ENCODE measurements at regions not wholly inside any gene's neighbourhood (a gene's known extent, or its start where the extent isn't known, plus 50 kb on each side); places are given as distances from the start of the nearest gene placed in this dataset.

DNA sequence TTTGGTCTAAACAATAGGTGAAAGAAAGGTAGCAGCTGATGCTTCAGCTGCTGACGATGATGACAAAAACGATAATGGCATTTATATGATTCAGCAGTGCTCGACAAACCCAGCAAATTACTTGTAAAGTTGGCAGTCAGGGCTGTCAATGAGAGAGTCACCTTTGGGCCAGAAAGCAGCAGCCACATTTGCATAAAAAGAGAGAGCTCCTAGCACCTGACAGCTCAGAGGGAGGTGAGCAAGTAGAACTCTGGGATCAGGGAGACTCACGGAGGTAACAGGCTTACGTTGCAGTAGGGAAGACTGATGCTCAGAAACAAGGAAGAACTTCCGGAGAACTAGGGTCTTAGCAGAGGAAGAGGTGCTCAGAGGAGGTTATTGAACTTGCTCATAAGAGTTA lies 291.9 kb upstream of the ZFHX3 start:
- TF ChIP-seq EZH2phosphoT487 (IDR thresholded peaks at IDR 0.05; ENCODE audit: low read depth, severe bottlenecking, unreplicated experiment) (no peak), EZH2 (IDR thresholded peaks at IDR 0.05; ENCODE audit: borderline replicate concordance) (no peak)
- TF ChIP-seq, protein P1, sequence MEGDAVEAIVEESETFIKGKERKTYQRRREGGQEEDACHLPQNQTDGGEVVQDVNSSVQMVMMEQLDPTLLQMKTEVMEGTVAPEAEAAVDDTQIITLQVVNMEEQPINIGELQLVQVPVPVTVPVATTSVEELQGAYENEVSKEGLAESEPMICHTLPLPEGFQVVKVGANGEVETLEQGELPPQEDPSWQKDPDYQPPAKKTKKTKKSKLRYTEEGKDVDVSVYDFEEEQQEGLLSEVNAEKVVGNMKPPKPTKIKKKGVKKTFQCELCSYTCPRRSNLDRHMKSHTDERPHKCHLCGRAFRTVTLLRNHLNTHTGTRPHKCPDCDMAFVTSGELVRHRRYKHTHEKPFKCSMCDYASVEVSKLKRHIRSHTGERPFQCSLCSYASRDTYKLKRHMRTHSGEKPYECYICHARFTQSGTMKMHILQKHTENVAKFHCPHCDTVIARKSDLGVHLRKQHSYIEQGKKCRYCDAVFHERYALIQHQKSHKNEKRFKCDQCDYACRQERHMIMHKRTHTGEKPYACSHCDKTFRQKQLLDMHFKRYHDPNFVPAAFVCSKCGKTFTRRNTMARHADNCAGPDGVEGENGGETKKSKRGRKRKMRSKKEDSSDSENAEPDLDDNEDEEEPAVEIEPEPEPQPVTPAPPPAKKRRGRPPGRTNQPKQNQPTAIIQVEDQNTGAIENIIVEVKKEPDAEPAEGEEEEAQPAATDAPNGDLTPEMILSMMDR (IDR thresholded peaks at IDR 0.05; ENCODE audit: poor library complexity) = no peak
- no peak overlapping the region for H3K27ac ChIP-seq
- no peak for DNase-seq (ENCODE audit: low spot score)

DNA sequence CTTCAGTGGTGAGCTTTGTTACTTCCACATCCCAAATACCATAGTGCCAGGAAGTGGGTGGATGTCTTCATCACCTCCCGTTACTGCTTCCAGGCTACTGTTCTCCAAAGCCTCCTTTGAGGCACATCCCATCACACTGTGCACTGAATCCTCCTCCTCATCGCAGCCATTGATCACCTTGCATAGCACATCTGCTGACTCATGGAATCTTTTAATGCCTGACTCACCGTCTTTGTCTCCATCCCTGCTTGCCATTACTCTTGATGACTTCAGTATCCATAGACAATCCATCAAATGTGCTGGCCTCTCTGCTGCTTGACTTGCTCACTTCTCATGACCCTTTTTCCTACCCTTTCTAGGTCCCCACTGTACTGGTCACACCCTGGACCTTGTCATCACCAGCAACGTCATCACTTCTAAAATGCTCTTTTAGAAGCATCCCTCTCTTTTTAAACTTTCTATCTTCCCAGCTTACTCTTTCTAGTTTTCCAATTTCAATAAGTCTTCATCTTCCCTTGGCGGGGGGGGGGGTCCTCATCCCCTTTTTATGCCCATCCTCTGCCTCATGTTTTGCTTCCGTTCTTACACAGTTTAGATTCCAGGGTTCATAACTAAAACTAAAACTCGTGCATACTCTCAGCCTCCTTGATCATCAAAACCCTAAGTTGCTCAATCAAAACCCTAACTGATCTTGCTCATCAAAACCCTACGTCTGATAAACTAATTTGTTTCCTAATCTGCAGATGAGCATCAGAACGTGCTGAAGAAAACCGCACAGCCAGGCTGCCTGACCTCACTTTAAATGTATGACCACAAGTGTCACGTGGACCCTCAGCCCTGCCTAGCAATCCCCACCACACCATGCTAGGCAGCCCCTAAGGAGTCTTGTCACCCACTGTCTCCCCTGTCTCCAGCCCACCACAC lies 289.7 kb upstream of the ZFHX3 start:
- no peak for TF ChIP-seq EZH2phosphoT487 (IDR thresholded peaks at IDR 0.05; ENCODE audit: low read depth, severe bottlenecking, unreplicated experiment)
- no peaks in the 10 kb centered on the region for H3K9me3 ChIP-seq (ENCODE audit: low read depth)
- H3K9me2 ChIP-seq (replicated peaks; ENCODE audit: insufficient read depth) = no peaks in the 10 kb centered on the region
- no peaks in the 10 kb centered on the region for H3K27me3 ChIP-seq
- DNase-seq (ENCODE audit: low spot score) = no peak
- WGBS (ENCODE audit: low lambda C conversion rate, missing lambda C conversion rate) = 81% methylated on average over 11 of the region's 11 CpGs
- H3K27ac ChIP-seq = no peak overlapping the region
- no peaks in the 10 kb centered on the region for H3K79me2 ChIP-seq
- no peaks in the 10 kb centered on the region for H3K4me1 ChIP-seq (ENCODE audit: insufficient read depth)
- H4K20me1 ChIP-seq (ENCODE audit: insufficient read depth, poor library complexity, severe bottlenecking) = no peaks in the 10 kb centered on the region
- H3K4me2 ChIP-seq = no peak overlapping the region
- H2AFZ ChIP-seq = no peak overlapping the region
- no peaks in the 10 kb centered on the region for H3K36me3 ChIP-seq (replicated peaks; ENCODE audit: insufficient read depth, low read depth)
- H3K4me3 ChIP-seq = no peak overlapping the region

More for the DNA sequence above, 291.9 kb upstream of the ZFHX3 start:
- H3K4me1 ChIP-seq (ENCODE audit: insufficient read depth) = no peaks in the 10 kb centered on the region
- no peak overlapping the region for H3K4me2 ChIP-seq
- no peak overlapping the region for H2AFZ ChIP-seq
- no peaks in the 10 kb centered on the region for H3K27me3 ChIP-seq
- H3K4me3 ChIP-seq = no peak overlapping the region
- no peaks in the 10 kb centered on the region for H3K9me2 ChIP-seq (replicated peaks; ENCODE audit: insufficient read depth)
- H3K9me3 ChIP-seq (ENCODE audit: low read depth) = no peaks in the 10 kb centered on the region
- WGBS (ENCODE audit: low lambda C conversion rate, missing lambda C conversion rate) = 89% methylated on average over 6 of the region's 6 CpGs
- H3K36me3 ChIP-seq (replicated peaks; ENCODE audit: insufficient read depth, low read depth) = no peaks in the 10 kb centered on the region
- H4K20me1 ChIP-seq (ENCODE audit: insufficient read depth, poor library complexity, severe bottlenecking) = no peaks in the 10 kb centered on the region
- H3K79me2 ChIP-seq = no peaks in the 10 kb centered on the region

DNA sequence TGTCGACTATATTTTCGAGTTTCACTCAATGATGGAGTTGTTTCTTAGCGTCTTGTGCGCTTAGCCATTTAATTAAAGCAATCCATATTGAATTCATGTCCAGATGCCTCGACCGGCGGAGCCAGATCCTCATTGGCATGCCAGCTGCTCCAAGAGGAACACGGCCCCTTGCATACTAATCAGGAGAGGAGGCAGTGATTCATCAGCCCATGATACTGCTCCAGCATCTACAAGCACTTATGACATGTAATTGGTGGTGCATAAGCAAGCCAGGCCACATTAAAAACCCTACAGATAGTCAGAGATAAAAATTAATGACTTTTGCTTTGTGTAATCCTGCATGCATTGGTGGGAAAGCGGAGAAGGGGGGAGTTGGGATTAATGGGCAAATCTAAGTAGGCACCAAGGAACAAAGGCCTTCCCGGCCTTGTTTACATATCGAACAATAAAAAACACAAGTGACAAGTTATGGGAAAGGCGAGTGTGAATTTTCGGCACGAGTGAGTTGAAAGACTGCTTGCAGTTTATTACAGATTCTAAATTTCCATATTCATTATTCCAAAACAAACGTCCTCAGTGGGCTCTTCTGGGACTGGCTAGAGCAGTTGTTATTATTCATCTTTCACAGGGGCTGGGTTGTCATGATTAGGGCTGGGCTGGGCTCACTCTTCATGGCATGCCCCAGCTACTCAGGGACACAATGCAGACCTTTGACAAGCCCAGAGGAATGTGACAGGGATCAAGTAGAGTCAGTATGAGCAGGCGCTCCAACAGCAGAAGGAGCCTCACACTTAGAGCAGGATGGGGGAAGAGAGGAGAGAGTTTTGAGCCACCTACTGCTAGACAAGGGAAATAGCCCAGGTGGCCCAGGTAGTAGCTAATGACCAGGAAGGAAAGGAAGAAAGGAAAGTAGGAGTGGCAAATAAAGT lies 281.7 kb upstream of the ZFHX3 start:
- DNase-seq (ENCODE audit: low spot score) = peak; percentile 52
- Histone ChIP-seq H3K27ac (no peak overlapping the region), H3K79me2 (no peaks in the 10 kb centered on the region), H3K36me3 (replicated peaks; ENCODE audit: insufficient read depth, low read depth) (no peaks in the 10 kb centered on the region), H3K9me2 (replicated peaks; ENCODE audit: insufficient read depth) (no peaks in the 10 kb centered on the region), H3K4me3 (no peak overlapping the region), H2AFZ (no peak overlapping the region), H3K27me3 (no peaks in the 10 kb centered on the region), H3K4me2 (no peak overlapping the region), H3K9me3 (ENCODE audit: low read depth) (no peaks in the 10 kb centered on the region), H3K4me1 (ENCODE audit: insufficient read depth) (peaks cover 5% of the 10 kb centered on the region), H4K20me1 (ENCODE audit: insufficient read depth, poor library complexity, severe bottlenecking) (no peaks in the 10 kb centered on the region)
- TF ChIP-seq, protein P1 (IDR thresholded peaks at IDR 0.05; ENCODE audit: poor library complexity) = peak; percentile 27
- TF ChIP-seq EZH2phosphoT487 (IDR thresholded peaks at IDR 0.05; ENCODE audit: low read depth, severe bottlenecking, unreplicated experiment) (no peak), EZH2 (IDR thresholded peaks at IDR 0.05; ENCODE audit: borderline replicate concordance) (no peak)
- 66% methylated on average over 16 of the region's 16 CpGs for WGBS (ENCODE audit: low lambda C conversion rate, missing lambda C conversion rate)
